GM12892 (cell line): ENCODE measurements at regions not wholly inside any gene's neighbourhood (a gene's known extent, or its start where the extent isn't known, plus 50 kb on each side); places are given as distances from the start of the nearest gene placed in this dataset.

Experiments used
- POLR2AphosphoS5 ChIP-seq: IDR thresholded peaks from 2 replicates; pipeline ENCODE4 v1.6.1; 2011; ENCODE audit warnings: low read depth, low read length, control low read depth
- TAF1 ChIP-seq: IDR thresholded peaks from 2 replicates; pipeline ENCODE4 v1.6.1; 2011; ENCODE audit warnings: low read depth, mild to moderate bottlenecking, control low read depth, low read length, borderline replicate concordance

DNA sequence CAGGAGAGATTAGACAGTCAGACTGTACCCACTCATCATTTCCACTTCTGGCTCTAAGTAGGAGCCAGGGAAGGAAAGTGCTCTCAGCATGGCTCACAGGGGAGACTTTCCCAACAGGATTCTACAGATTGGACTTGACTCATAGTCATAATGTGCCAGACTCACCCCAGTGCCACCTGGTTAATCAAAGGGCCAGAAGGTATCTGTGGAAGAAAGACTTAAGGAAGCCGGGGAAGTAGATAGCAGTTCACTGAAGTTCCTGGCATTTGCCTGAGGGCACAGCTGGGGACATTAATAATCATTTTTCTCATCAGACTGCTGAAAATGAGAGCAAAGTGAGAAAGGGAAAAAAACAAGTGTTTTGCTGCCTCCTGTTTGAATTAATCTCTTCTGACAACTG, 717.5 kb downstream of the TUSC7 start:
- TF ChIP-seq POLR2AphosphoS5, result no peak
- no peak for TF ChIP-seq TAF1
